HG03521 (cell line): ENCODE measurements at regions not wholly inside any gene's neighbourhood (a gene's known extent, or its start where the extent isn't known, plus 50 kb on each side); places are given as distances from the start of the nearest gene placed in this dataset.
"Not testable (repeated sequence)": the region's sequence is repeated elsewhere in the genome, so short reads cannot be mapped to it uniquely, and the experiment has no call there.

ENCODE experiments used
- ATAC-seq: cut with Tn5 transposase; IDR thresholded peaks from one replicate; pipeline ENCODE4 v1.9.1; 2021; ENCODE audit warnings: mild to moderate bottlenecking, moderate library complexity; ENCODE audit not compliant: unreplicated experiment

DNA sequence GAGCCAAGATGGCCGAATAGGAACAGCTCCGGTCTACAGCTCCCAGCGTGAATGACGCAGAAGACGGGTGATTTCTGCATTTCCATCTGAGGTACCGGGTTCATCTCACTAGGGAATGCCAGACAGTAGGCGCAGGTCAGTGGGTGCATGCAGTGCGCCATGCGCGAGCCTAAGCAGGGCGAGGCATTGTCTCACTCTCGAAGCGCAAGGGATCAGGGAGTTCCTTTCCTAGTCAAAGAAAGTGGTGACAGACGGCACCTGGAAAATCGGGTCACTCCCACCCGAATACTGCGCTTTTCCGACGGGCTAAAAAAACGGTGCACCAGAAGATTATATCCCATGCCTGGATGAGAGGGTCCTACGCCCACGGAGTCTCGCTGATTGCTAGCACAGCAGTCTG lies 600.1 kb downstream of the PRR16 start:
- not testable (repeated sequence) for ATAC-seq

DNA sequence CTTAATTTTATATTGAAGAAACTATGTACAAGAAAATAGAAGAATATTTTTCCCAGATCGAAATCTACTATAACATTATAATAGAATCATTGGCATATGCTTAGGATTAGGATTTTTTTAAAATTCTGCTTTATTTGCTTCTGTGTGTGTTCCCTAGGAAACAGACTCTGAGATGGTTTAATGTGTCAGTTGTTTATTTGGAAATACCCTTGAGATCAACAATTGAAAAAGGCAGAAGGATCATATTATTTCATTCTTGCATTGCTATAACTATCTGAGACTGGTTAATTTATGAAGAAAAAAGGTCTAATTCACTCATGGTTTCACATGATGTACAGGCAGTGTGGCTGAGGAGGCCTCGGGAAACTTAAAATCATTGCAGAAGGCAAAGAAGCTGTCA lies 622.6 kb downstream of the PRR16 start:
- no peak for ATAC-seq

DNA sequence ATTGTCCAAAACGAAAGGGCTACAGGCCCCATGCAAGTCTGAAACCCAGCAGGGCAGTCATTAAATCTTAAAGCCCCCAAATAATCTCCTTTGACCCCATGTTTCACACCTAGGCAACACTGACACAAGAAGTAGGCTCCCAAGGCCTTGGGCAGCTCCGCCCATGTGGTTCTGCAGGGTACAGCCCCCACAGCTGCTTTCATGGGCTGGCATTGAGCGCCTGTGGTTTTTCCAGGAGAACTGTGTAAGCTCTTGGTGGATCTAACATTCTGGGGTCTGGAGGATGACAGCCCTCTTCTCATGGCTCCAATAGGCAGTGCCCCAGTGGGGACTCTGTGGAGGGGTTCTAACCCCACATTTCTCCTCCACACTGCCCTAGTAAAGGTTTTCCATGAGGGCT lies 623.5 kb downstream of the PRR16 start:
- no peak for ATAC-seq

DNA sequence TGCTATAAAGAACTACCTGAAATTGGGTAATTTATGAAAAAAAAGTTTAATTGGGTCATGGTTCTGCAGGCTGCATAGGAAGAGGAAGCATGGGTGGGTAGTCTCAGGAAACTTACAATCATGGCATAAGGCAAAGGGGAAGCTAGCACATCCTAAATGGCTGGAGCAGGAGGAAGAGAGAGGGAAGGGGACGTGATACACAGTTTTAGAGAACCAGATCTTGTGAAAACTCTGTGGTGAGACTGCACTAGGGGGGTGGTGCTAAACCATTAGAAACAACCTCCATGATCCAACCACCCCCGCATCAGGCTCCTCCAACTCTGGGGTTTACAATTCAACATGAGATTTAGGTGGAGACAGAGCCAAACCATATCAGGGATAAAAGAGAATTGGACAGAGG lies 624.2 kb downstream of the PRR16 start:
- ATAC-seq, result no peak

DNA sequence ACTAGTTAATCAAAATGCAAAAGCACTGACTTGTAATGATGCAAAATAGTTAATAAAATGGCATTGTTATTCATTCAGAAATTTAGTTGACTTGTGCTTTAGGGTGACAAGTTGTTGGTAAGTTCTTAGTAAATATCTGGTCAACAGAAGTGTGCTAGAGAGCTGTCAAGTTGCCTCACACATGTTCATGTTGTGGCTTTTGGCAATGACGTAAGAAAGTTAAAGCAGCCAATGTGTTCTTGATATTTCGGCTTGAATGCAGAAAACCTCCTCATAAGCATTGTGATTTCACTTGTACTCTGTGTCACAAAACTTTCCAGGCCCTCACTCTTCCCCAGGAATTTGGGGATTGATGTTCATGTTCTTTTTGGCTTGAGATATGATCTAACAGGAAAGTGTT lies 626.7 kb downstream of the PRR16 start:
- ATAC-seq, result no peak

- no peak for ATAC-seq
These were observed 636.8 kb downstream of the PRR16 start for GRCh38 chr5:121100931-121101330.

DNA sequence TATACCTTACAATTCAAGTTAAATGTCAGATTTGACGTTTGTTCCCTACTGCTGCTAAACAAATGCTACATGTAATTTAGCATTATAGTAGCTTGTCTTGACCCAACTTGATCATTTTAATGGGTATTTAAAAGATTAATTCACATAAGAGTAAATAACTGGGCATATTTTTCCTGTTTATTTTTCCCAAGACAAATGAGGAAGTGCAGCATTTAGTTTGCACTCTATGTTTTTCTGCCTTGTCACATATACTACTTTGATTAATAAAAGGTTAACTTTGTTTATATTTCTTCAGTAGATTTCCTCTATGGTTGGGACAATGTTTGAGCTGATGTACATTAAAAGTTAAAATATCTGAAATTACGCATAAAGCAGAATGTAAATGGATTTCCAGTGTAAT lies 641.8 kb downstream of the PRR16 start:
- ATAC-seq, result no peak

DNA sequence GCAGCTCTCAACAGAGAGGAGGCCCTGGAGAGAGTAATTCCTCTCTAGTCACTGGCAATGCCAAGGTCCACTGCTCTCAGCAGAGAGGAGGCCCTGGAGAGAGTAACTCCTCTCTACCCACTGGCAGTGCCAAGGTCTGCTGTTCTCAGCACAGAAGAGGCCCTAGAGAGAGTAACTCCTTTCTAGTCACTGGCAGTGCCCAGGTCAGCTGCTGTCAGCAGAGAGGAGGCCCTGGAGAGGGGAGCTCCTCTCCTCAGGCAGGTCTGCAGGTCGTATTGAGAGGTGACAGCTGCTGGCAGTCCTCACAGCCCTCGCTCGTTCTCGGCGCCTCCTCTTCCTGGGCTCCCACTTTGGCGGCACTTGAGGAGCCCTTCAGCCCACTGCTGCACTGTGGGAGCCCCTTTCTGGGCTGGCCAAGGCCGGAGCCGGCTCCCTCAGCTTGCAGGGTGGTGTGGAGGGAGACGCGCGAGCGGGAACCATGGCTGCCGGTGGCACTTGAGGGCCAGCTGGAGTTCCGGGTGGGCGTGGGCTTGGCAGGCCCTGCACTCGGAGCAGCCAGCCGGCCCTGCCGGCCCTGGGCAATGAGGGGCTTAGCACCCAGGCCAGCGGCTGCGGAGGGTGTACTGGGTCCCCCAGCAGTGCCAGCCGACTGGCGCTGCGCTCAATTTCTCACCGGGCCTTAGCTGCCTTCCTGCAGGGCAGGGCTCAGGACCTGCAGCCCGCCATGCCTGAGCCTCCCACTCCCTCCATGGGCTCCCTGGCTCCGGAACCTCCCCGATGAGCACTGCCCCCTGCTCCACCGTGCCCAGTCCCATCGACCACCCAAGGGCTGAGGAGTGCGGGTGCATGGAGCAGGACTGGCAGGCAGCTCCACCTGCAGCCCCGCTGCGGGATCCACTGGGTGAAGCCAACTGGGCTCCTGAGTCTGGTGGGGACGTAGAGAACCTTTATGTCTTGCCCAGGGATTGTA lies 642.9 kb downstream of the PRR16 start:
- not testable (repeated sequence) for ATAC-seq

DNA sequence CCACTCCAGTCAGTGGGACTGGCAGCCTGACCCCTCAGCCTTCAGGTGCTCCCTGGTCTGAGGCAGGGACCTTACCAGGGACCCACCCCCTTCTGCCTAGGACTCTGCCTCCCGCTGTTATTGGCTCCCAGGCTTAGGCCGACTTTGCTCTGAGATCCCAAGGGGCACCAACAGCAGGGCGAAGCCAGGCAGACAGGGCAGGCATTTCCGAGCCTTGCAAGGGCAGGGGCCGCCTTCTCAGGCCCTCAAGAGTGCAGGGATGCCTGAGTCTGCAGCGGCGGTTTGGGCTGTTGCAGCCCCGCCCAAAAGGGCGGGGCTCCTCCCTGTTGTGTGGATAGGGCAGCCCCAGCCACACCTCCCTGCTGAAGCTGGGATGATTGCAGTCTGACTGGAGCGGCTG lies 644.6 kb downstream of the PRR16 start:
- ATAC-seq, result peak; percentile 59

DNA sequence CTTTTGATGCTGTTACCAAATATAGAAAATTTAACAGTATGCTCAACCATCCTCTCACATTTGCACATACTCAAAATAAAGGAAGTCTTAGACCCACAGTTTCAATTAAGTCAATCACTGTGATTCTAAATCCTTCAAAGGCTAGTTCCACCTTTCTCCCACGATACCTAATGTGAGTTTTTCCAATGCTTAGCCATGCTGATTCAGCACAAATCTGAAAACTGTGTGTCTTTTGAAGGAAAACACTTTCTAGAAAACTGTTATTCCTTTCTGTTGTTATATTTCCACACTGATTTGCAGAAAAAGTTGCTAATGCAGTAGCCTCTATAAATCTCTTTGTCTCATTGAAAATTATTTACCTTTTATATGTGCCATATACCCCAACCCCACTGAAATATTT lies 645.7 kb downstream of the PRR16 start:
- ATAC-seq, result no peak

GRCh38 chr5:121121786-121122185 lies 657.7 kb downstream of the PRR16 start:
- ATAC-seq, result no peak

- ATAC-seq, result no peak
These were observed 674.4 kb downstream of the PRR16 start for GRCh38 chr5:121138495-121138907.

GRCh38 chr5:121138952-121139351 lies 674.9 kb downstream of the PRR16 start:
- no peak for ATAC-seq

- no peak for ATAC-seq
These were observed 680.7 kb downstream of the PRR16 start for GRCh38 chr5:121144764-121145163.

DNA sequence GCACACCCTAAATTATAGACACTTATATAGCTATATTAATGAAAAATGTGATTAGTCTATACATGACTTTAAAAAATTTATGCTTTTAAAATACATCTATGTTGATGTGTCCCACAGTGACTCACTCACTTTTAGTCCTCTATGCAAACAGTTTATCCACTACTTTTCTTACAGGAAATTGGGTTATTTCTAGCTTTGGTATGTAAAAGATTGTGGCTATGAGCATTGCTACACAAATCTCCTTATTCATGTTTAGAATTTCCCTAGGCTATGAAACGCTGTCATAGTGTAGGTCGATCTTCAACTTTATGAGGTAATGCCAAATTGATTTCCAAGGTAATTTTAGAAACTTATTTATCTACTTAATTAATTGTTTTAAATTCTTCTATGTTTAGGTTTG lies 687.4 kb downstream of the PRR16 start:
- no peak for ATAC-seq

- no peak for ATAC-seq
These were observed 688.3 kb downstream of the PRR16 start for GRCh38 chr5:121152411-121152810.

- no peak for ATAC-seq
These were observed 692.5 kb downstream of the PRR16 start for GRCh38 chr5:121156565-121156964.

- no peak for ATAC-seq
These were observed 693.2 kb upstream of the FTMT start for GRCh38 chr5:121158451-121158850.

DNA sequence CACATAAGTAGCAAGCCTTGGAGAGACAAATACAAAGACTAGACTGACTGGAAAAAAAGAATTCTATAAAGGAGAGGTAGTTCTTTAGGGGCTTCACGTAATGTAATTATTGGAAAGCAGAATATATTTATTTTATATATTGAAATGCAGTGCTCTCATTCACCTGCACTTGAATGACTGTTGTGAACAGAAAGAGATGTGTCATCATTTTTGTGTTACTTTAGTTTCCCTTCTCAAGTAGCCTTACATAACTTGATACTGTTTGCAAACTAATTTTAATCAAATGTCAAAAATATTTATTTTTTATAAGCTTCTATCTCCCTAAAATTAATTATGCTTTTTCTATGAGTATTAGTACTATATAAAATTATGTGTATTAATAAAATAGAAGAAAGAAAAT lies 691.1 kb upstream of the FTMT start:
- ATAC-seq, result no peak

GRCh38 chr5:121164632-121165031 lies 687.0 kb upstream of the FTMT start:
- no peak for ATAC-seq

DNA sequence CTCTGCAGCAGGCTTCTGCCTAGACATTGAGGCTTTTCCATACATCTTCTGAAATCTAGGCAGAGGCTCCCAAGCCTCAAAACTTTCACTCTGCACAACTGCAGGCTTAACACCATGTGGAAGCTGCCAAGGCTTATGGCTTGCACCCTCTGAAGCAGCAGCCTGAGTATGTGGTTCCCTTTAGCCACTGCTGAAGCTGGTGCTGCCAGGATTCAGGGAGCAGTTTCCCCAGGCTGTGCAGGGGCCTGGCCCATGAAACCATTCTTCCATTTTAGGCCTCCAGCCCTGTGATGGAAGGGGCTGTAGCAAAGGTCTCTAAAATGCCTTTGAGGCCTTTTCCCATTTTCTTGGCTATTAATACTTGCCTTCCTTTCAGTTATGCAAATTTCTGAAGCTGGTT lies 680.3 kb upstream of the FTMT start:
- no peak for ATAC-seq

- ATAC-seq, result no peak
These were observed 679.8 kb upstream of the FTMT start for GRCh38 chr5:121171834-121172233.

- ATAC-seq, result no peak
These were observed 677.3 kb upstream of the FTMT start for GRCh38 chr5:121174351-121174750.
